A673 (cell line): ENCODE measurements at regions not wholly inside any gene's neighbourhood (a gene's known extent, or its start where the extent isn't known, plus 50 kb on each side); places are given as distances from the start of the nearest gene placed in this dataset.

Source experiments
- EZH2 ChIP-seq: fragments of 200-600 bp; sonication (generic); IDR thresholded peaks from 2 replicates; pipeline ENCODE4 v1.6.1; 2017; ENCODE audit warnings: borderline replicate concordance, low read depth, mild to moderate bottlenecking, mixed read lengths, antibody characterized with exemption, low read length; ENCODE audit not compliant: poor library complexity, severe bottlenecking
- TF ChIP-seq, protein P1 (sequence below): fragments of 300-800, 200-600 bp; sonication (generic); conservative IDR thresholded peaks from 2 replicates; pipeline ENCODE4 v1.5.1; 2017; ENCODE audit warnings: low read depth, mild to moderate bottlenecking, antibody characterized with exemption, low read length, moderate library complexity, mixed read lengths

DNA sequence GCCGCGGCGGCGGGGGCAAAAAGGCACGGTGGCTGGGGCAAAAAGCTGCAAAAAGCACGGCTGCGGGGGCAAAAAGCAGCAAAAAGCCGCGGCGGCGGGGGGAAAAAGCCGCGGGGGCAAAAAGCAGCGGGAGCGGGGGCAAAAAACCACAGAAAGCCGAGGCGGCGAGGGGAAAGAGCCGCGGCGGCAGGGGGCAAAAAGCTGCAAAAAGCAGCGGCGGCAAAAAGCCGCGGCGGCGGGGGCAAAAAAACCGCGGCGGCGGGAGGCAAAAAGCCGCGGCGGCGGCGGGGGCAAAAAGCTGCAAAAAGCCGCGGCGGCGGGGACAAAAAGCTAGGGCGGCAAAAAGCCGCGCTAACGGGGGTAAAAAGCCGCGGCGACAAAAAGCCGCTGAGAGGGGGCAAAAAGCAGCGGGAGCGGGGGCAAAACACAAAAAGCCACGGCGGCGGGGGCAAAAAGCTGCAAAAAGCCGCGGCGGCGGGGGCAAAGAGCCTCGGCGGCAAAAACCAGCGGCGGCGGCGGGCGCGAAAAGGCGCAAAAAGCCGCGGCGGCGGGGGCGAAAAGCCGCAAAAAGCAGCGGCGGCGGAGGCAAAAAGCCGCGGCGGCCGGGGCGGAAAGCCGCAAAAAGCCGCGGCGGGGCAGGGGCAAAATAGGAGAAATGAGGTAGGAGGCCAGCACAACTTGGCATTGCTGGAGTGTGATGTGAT is 123.4 kb downstream of the ANKRD30BL start:
- TF ChIP-seq, protein P1, sequence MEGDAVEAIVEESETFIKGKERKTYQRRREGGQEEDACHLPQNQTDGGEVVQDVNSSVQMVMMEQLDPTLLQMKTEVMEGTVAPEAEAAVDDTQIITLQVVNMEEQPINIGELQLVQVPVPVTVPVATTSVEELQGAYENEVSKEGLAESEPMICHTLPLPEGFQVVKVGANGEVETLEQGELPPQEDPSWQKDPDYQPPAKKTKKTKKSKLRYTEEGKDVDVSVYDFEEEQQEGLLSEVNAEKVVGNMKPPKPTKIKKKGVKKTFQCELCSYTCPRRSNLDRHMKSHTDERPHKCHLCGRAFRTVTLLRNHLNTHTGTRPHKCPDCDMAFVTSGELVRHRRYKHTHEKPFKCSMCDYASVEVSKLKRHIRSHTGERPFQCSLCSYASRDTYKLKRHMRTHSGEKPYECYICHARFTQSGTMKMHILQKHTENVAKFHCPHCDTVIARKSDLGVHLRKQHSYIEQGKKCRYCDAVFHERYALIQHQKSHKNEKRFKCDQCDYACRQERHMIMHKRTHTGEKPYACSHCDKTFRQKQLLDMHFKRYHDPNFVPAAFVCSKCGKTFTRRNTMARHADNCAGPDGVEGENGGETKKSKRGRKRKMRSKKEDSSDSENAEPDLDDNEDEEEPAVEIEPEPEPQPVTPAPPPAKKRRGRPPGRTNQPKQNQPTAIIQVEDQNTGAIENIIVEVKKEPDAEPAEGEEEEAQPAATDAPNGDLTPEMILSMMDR: no peak
- peak; percentile 100 for TF ChIP-seq EZH2
